OCI-LY3 (cell line): ENCODE measurements at regions not wholly inside any gene's neighbourhood (a gene's known extent, or its start where the extent isn't known, plus 50 kb on each side); places are given as distances from the start of the nearest gene placed in this dataset.

Experiments
- H2AFZ ChIP-seq: fragments of 200-600, 300-600 bp; shearing (Covaris generic); 2 replicates; pipeline ENCODE4 v1.6.0; 2014; ENCODE audit warnings: antibody characterized with exemption, low read depth, low read length
- H3K27ac ChIP-seq: fragments of 200-600, 300-600 bp; sonication (generic); 2 replicates; pipeline ENCODE4 v1.5.1; 2014; ENCODE audit warnings: mild to moderate bottlenecking, low read length, moderate library complexity, mixed read lengths
- H3K27me3 ChIP-seq: fragments of 200-600, 300-600 bp; sonication (generic); 2 replicates; pipeline ENCODE4 v1.6.1; 2014; ENCODE audit warnings: low read depth, low read length, mixed read lengths
- H3K36me3 ChIP-seq: fragments of 200-600, 300-600 bp; sonication (generic); replicated peaks from 2 replicates; pipeline ENCODE3; 2014; ENCODE audit warnings: low read depth, low read length, mixed read lengths
- H3K4me1 ChIP-seq: fragments of 300-600, 200-600 bp; sonication (generic); 2 replicates; pipeline ENCODE4 v1.6.1; 2014; ENCODE audit warnings: low read length, mixed read lengths
- H3K4me2 ChIP-seq: fragments of 200-600, 300-600 bp; sonication (generic); 2 replicates; pipeline ENCODE4 v1.6.1; 2014; ENCODE audit warnings: low read length, mixed read lengths
- H3K4me3 ChIP-seq: fragments of 300-600, 200-600 bp; sonication (generic); 2 replicates; pipeline ENCODE4 v1.5.1; 2014; ENCODE audit warnings: antibody characterized with exemption, mild to moderate bottlenecking, low read length, moderate library complexity
- H3K79me2 ChIP-seq: fragments of 300-600, 200-600 bp; shearing (Covaris generic); 2 replicates; pipeline ENCODE4 v1.6.1; 2014; ENCODE audit warnings: mild to moderate bottlenecking, low read length, mixed read lengths
- H3K9ac ChIP-seq: fragments of 300-600, 200-600 bp; shearing (Covaris generic); 2 replicates; pipeline ENCODE4 v1.6.0; 2014; ENCODE audit warnings: mild to moderate bottlenecking, low read length, moderate library complexity
- H3K9me3 ChIP-seq: fragments of 200-600, 300-600 bp; shearing (Covaris generic); 2 replicates; pipeline ENCODE4 v1.6.1; 2014; ENCODE audit warnings: low read length, mixed read lengths; ENCODE audit not compliant: insufficient read depth
- H4K20me1 ChIP-seq: fragments of 200-600, 300-600 bp; sonication (generic); 2 replicates; pipeline ENCODE4 v1.6.1; 2016; ENCODE audit warnings: low read length, mixed read lengths; ENCODE audit not compliant: insufficient read depth
- CTCF ChIP-seq: fragments of 200-600, 300-600 bp; sonication (generic); IDR thresholded peaks from 2 replicates; pipeline ENCODE4 v1.5.1; 2014; ENCODE audit warnings: antibody characterized with exemption, low read length, low read depth
- EZH2phosphoT487 ChIP-seq: fragments of 200-600 bp; shearing (Covaris generic); IDR thresholded peaks from 2 replicates; pipeline ENCODE4 v1.6.1; 2018; ENCODE audit warnings: antibody characterized with exemption, mixed run types, low read depth

- Histone ChIP-seq H3K4me1 (no peaks in the 10 kb centered on the region), H4K20me1 (no peaks in the 10 kb centered on the region), H3K27me3 (no peaks in the 10 kb centered on the region), H3K9me3 (no peaks in the 10 kb centered on the region), H3K4me2 (no peak overlapping the region), H3K36me3 (no peaks in the 10 kb centered on the region), H3K27ac (no peak overlapping the region), H3K79me2 (no peaks in the 10 kb centered on the region), H2AFZ (no peak overlapping the region), H3K9ac (no peak overlapping the region), H3K4me3 (no peak overlapping the region)
- TF ChIP-seq CTCF = no peak
- TF ChIP-seq EZH2phosphoT487 = no peak
These were observed 258.9 kb downstream of the TAF11L14 start for GRCh38 chr5:17893026-17893635.

GRCh38 chr5:17895288-17896033, 261.2 kb downstream of the TAF11L14 start:
- TF ChIP-seq EZH2phosphoT487 (no peak), CTCF (no peak)
- Histone ChIP-seq H3K4me1 (no peaks in the 10 kb centered on the region), H3K36me3 (no peaks in the 10 kb centered on the region), H4K20me1 (no peaks in the 10 kb centered on the region), H3K27me3 (no peaks in the 10 kb centered on the region), H3K4me3 (no peak overlapping the region), H3K79me2 (no peaks in the 10 kb centered on the region), H2AFZ (no peak overlapping the region), H3K9me3 (no peaks in the 10 kb centered on the region), H3K9ac (no peak overlapping the region), H3K27ac (no peak overlapping the region), H3K4me2 (no peak overlapping the region)

GRCh38 chr5:17896605-17897004, 262.3 kb downstream of the TAF11L14 start:
- no peaks in the 10 kb centered on the region for H3K36me3 ChIP-seq
- no peak for TF ChIP-seq EZH2phosphoT487
- no peak for TF ChIP-seq CTCF
- H4K20me1 ChIP-seq = no peaks in the 10 kb centered on the region
- H3K9ac ChIP-seq = no peak overlapping the region
- H3K4me1 ChIP-seq = no peaks in the 10 kb centered on the region
- H3K27ac ChIP-seq = no peak overlapping the region
- H3K4me2 ChIP-seq = no peak overlapping the region
- H3K27me3 ChIP-seq = no peaks in the 10 kb centered on the region
- H3K9me3 ChIP-seq = no peaks in the 10 kb centered on the region
- no peaks in the 10 kb centered on the region for H3K79me2 ChIP-seq
- no peak overlapping the region for H2AFZ ChIP-seq
- no peak overlapping the region for H3K4me3 ChIP-seq

- H3K9me3 ChIP-seq = no peaks in the 10 kb centered on the region
- no peaks in the 10 kb centered on the region for H4K20me1 ChIP-seq
- H3K36me3 ChIP-seq = no peaks in the 10 kb centered on the region
- no peak overlapping the region for H3K4me2 ChIP-seq
- no peaks in the 10 kb centered on the region for H3K4me1 ChIP-seq
- no peak overlapping the region for H2AFZ ChIP-seq
- H3K9ac ChIP-seq = no peak overlapping the region
- no peak overlapping the region for H3K4me3 ChIP-seq
- H3K27ac ChIP-seq = no peak overlapping the region
- no peaks in the 10 kb centered on the region for H3K79me2 ChIP-seq
- TF ChIP-seq EZH2phosphoT487 (no peak), CTCF (no peak)
- H3K27me3 ChIP-seq = no peaks in the 10 kb centered on the region
These were observed 263.5 kb downstream of the TAF11L14 start for GRCh38 chr5:17897776-17898175.
